Daoy (cell line): ENCODE measurements at regions not wholly inside any gene's neighbourhood (a gene's known extent, or its start where the extent isn't known, plus 50 kb on each side); places are given as distances from the start of the nearest gene placed in this dataset.
"Not testable (repeated sequence)": the region's sequence is repeated elsewhere in the genome, so short reads cannot be mapped to it uniquely, and the experiment has no call there.

ENCODE experiments used
- DNase-seq: peaks from one replicate; pipeline ENCODE4 v3.0.0-alpha.2; 2015; ENCODE audit warnings: low read depth

DNA sequence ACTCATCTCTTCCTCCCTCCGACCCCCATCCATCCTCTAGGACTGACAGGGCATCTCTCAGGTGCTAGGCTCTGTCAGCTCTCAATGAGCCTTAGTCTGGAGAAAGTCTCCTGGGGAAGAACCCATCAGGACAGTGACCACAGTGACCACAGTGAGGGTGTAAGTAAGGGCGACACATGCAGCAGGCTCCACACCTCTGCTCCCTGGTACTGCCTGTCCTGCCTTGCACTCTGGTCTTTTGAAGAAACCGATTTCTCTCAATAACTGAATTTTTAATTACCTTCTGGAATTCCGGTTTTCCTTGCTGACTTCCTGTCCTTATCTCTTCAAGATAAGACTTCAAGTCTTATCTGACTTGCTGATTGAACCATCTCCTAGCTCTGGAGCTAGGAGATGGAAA, 190.2 kb downstream of the ACTR3B start:
- DNase-seq = no peak

DNA sequence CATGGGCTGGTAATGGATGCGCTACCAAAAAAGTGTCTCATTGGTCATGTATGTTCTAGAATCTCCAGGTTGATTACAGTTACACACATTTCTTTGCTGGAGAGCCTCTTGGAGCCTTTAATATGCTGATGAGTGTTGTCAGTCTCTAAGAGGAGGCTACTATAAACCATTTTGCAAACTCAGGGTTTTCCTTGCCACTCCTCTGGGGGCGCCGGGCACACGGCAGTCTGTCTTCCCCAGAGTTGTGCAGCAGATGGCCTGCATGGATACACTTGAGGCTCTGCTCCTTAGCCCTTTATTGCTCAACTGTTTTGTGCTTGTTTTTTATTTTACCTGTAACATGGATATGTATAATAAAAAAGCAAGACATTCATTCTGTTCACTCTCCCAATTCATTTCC, 196.5 kb downstream of the ACTR3B start:
- DNase-seq = no peak

DNA sequence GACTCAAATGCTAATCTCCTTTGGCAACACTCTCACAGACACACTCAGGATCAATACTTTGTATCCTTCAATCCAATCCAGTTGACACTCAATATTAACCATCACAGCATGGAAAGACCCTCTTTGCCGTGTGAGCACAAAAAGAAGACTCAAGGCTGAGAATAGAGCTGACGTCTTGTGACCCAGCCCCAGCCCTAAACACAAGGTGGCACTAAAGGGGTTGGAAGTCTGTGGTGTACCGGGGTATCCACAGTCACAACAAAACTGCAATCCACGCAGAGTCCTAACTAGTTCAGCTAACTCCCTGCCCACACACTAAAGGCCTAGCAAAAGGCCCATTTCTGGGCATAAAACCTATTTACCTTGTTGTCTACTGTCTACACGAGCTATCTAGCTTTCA, 200.1 kb downstream of the ACTR3B start:
- no peak for DNase-seq

DNA sequence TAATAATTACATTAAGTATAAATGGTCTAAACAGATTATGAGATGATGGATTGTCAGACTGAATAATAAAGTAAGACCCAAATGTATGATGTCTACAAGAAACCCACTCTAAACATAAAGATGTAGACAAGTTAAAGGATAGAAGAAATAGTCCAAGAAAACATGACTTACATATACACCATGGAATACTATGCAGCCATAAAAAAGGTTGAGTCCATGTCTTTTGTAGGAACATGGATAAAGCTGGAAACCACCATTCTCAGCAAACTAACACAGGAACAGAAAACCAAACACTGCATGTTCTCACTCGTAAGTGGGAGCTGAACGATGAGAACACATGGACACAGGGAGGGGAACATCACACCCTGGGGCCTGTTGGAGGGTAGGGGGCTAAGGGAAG, 202.2 kb downstream of the ACTR3B start:
- DNase-seq = not testable (repeated sequence)

DNA sequence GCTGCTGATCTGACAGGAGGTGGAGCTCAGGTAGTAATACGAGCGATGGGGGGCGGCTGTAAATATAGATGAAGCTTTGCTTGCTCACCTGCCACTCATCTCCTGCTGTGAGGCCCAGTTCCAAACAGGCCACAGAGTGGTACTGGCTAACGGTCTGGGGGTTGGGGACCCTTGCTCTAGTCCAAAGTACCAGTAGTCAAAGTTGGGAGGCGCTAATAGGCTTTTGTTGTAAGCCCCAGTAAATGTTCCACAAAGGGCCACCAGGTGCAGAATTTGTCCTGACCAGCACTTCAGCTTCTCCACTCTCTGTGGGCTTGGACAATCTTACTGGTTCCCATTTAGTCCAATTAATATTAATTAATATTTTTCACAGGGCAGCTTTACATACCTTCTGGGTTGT, 206.6 kb downstream of the ACTR3B start:
- DNase-seq = no peak

DNA sequence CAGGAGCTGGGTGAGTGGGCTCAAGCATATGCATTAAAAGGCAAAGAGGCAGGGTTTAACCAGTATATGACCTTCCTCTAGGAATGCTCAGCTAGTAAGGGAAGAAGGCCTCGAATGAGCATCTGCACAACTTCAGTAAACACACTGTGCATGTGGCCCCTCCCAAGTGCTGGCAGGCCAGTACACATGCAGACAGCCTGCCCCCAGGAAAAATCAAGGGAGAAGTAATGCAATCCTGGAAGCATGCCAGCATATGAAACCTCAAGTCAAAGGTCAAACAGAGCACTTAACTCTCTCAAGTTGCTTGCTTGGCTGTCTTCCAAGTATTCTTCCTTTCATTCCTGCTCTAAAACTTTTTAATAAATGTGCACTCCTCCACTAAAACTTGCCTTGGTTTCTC, 208.4 kb downstream of the ACTR3B start:
- no peak for DNase-seq

DNA sequence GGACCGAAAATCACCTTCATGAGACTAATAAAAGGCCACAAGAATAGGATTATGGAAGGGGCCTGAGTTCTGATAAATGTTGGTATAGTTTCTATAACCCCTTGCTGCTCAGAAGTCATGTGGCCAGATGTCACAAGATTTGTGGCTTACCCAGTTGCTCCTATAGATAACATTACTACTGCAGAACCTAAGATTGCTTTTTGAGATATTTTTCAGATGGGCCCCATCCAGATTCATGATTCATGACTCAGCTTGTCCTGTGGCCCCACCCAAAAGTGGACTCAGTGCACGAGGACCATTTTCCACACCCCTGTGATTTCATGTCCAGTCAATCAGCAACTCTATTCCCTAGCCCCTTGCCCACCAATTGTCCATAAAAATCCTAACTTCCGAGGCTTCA, 209.0 kb downstream of the ACTR3B start:
- no peak for DNase-seq

DNA sequence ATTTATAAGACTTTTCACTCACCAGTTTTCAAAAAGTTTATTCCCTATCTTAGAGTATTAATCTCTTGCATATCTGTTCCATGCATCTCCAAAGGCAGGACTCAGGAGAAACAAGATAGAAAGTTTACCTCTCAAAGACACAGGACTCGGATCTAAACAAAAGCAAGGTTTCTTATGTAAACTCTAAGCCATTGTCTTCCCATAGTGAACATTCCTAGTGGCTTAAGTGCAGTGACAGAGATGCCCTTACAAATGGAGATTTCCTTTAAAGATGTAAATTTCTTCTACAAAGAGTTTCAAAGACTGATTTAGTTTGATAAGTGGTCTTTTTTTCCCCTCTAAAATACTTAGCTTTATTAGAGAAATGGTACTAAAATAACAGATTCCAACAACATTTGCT, 209.8 kb downstream of the ACTR3B start:
- no peak for DNase-seq

DNA sequence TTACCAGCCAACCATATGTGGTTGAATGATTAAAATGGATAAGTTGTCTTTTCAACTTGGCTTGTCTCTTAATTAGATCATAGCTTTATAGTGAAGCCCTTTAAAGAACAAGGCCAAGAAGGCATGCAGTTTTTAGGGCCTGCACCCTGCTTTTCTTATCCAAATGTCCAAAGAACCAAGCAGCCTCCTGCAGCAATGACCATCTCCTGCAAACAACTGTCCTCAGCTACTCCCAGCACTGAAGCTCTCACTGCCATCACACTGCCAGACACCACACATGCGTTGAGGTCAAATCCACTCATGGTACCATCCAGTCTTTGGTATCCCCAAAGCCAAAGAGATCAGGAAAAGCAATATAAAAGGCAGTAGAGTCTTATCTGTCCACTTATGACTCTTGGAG, 210.3 kb downstream of the ACTR3B start:
- no peak for DNase-seq

DNA sequence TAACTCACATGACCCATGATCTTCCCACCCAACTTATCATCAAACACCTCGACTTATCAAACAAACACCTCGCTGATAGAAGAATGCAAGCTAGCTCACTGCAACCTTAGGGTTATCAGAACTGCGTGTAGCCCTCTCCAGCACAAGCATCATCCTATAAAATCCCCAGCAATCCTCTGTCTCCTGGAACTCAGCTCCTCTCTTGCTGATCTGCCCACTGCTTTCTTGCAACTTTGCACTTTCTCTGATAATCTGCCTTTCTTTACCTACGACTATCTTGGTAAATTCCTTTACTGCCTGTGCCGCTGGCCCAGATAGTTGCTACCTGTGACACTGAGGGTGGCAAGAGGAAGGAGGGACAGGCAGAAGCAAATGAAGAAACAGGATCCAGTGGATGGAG, 210.9 kb downstream of the ACTR3B start:
- no peak for DNase-seq

DNA sequence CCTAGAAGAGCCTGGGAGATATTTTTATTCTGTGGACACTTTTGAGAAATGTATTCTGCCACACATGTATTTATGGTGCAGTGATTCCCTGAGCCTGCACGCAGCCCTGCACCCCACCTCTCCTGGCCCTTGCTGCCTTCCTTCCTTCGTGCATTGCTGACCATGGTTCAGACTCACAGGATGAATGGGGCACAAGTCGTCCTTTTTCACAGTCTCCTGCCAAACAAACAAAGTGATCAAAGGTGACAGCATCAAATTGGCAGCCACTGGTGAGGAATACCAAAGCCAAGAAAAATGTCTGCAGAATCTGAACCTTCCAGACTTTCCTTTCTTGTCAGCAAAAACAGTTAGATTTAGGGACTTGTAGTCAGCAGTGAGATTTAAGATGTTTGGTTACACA, 215.0 kb downstream of the ACTR3B start:
- no peak for DNase-seq

DNA sequence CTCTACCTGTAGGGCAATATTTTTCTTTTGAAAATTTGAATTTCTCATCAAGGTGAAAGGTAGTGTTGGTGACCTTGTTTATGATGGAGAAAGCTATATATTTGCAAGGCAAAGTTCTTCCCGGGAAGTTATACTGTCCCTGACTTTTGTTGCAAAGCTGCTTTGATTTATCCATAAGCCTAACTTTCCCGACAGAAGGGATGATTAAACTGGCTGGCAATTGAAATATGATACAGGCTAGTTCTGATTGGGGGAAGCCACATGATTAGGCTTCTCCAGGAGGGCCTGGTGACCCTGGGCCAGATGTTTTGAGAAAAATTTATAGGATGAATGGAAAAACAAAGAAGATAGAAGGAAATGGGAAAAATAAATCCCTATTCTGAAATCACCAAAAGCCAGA, 215.5 kb downstream of the ACTR3B start:
- DNase-seq = no peak

DNA sequence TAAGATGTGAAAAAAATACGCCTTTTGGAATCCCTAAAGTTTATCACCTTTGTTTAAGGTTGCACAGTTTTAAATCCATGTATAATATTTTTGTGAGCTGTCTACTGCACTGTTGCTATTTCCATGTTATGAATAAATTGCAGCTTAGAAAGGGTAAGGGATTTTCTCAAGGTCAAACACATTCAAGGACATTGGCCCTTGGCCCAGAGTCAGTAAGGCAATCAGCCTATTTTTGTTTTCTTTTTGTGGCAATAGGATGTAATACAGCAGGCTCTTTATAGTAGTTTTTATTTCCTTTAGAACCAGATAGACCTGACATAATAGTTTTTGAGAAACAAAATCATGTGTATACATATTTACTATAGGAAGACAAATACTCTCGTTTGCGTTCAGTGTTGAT, 219.8 kb downstream of the ACTR3B start:
- DNase-seq = no peak

DNA sequence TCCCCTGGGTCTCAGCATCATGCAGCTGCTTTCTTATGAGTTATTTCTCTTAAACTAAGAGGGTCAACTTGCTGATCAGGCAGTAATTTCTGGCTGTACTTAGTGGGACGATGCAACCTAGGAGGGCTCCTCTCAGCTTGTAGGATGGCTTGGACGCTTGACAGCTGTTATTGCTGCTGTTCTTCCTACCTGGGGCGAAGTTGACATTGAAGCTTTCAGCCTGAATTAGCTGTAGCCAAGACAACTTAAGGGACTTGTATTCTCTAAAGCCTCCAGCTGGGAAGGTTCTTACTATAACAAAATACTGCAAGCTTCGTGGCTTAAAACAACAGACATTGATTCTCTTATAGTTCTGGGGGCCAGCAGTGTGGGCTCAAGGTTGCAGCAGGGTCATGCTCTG, 224.9 kb downstream of the ACTR3B start:
- DNase-seq = no peak

DNA sequence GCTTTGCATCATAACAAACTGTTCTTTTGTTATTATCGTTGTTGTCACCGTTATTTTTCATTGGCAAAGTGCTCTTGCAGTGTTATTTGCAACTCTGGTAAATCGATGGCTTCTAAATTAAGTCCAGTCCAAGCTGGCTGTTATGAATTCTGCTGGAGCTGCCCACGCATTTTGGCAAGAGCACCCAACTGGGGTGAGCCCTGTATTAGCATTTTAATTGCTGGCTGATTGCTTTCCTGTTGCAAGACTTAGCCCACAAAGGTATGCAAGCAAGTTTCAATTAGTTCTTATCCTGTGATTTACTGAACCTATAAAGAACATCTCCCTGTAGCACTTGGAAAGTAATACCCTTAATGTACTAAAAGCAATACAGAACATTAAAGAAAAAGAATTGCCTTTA, 226.8 kb downstream of the ACTR3B start:
- DNase-seq = no peak

DNA sequence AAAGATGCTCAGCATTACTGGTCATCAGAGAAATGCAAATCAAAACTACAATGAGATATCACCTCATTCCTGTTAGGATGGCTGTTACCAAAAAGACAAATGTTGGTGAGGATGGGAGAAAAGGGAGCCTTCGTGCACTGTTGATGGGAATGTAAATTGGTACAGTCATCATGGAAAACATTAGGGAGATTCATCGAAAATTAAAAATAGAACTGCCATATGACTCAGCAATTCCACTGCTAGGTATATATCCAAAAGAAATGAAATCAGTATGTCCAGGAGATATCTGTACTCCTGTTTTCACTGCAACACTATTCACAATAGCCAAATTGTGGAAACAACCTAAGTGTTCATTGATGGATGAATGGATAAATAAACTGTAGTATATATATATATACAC, 228.1 kb downstream of the ACTR3B start:
- DNase-seq = no peak

DNA sequence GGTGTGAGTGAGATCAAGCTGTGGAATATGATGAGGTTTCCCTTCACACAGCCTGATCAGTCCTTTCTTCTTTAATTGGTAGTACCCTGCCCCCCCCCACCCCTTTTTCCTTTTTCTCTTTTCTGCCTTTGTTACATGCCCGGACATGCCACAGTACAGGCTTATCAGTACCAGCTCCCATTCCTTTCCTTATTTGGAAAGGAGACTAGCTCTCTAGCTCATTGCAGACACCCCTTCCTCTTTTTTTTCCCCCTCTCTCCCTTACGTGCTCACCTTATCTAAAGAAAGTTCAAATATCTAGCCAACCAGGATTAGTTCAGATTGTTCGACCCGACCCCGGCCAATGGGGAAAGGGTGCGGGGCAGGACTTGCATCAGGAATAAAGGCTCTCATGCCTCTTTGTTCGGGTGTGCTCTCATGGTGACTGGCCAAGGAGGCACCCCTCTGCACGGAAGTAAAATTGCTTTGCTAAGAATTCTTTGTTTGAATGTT, 230.4 kb downstream of the ACTR3B start:
- DNase-seq = no peak

DNA sequence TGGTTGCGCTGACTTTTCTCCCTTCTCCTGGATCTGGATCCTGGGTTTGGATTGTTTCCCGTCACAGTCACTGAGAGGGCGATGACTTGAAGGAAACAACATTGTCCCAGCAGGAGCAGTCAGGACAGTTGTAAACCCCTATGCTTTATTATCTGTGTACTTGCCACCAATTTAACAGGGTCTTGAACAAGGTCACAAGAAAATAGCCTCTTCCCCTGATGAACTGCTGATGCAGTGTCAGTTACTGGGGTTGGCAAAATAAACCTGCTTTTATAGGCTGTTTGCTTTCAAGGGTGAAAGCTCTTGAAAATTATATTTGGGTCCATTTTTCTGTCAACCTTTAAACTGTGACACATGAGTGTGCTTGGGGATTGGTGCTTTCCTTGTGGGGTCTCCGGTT, 238.9 kb downstream of the ACTR3B start:
- no peak for DNase-seq

DNA sequence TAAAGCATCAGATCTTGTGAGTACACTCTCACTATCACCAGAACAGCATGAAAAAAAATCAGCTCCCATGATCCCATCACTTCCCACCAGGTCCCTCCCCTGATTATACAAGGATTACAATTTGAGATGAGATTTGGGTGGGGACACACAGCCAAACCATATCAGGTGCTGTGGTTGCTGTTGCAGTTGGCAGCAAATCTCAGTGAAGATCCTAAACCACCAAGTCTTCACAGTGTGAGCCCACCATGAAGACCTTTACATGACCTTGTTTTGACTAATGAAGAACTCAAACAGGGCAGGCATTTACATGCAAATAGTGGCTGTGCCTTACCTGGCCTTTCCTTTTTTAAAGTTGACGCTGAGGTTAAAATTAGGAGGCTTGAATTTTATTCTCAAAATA, 242.6 kb downstream of the ACTR3B start:
- DNase-seq = no peak

DNA sequence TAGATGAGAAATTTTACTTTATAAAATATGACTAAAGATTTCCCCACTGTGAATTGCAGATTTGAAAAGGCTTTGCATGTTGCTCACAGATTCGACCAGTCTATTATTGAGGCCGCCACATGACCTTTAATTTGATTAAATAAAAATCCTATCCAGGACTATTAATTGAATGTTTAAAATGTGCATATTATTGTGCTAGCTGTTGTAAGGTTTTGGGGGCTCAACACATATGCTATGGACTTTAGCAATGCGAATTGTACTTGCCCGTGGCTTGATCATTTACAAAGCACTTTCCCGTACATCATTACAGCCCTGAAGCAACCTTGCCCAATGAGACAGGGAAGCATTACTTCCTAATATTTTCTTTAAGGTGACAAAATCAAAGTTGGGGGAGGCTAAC, 243.0 kb downstream of the ACTR3B start:
- DNase-seq = no peak

DNA sequence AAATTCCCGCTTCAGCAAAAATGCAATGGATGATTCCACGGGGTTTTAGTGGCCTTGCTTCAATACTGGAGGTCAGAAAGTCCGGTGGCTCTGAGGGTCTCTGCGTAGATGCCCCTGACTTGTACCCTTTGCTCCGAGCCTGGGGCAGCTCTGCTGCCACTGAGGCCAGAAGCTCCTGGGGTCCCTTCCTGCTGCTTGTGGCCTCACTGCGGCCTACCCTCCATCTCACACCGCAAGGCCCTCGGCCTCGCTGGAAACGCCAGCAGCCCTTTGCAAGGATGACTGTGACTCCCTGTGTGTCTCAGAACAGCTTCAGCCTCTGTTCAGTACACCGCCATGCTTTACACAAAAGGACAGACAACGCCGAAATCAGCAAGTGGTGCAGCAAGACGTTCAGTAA, 244.8 kb downstream of the ACTR3B start:
- DNase-seq = no peak

DNA sequence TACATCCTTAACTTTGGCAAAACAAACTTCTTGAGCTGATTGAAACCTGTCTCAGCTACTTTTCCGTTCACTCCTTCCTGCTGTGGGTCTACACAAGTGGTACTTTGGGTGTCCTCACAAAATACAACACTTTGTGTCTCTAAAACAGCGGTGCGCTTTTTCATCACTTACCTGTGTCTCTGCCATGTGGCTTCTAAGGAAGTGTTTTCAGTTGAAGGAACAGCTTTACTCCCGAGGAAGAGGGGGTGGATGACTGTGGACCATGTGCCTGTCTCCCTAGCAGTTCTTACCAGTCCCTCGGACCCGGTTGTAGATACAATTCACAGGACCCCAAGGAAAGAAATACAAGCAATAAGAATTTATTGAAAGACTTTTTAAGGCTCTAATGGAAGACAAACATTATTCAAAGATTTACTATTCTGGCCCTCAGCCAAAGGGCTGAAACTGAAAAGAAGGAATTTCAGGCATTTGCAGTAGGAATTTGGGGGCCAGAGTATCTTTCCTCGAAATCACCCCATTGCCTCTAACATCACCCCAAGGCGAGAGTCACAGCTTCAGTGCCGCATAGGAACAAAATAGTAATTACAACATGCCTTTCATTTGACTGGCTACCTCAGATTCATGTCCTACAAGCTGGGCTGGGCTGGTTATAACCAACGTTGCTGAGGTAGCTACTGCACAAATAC, 246.3 kb downstream of the ACTR3B start:
- DNase-seq = no peak

DNA sequence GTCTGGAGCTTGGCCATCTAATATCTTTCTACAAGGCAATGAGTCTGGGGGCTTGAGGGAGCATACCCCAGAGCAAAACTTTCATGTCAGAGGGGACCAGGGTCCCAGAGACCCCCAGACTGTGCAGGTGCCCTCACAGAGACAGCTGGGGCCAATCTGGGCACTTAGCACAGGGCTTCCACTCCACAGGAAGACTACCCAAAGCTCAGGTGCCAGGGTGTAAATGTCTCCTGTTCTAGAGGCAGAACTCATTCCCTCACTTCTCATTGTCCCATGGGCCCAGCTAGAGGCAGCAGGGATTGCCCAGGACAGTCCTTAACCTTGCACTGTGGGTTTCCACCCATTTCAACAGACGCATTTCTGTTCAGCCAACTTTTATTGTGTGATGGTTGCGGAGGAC, 246.9 kb downstream of the ACTR3B start:
- no peak for DNase-seq

DNA sequence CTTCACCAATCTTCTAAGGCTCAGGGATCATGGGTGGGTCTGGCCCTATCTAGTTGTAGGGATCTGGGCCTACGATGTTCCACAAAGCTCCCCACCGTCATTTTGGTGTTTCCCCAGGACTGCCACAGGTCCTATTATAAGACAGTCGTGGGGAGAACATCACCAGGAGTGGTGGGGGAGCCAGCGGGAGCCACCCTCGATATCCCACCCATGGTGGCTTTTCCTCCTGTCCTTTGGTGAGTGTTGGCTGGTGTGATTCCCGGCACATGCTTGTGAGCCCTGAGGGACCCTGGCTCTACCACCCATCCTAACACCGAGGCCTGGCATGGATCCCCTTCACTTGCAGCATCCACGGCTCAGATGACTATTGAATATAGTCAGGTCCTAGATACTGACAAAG, 247.4 kb downstream of the ACTR3B start:
- DNase-seq = no peak
